SK-N-SH (cell line): ENCODE measurements at regions not wholly inside any gene's neighbourhood (a gene's known extent, or its start where the extent isn't known, plus 50 kb on each side); places are given as distances from the start of the nearest gene placed in this dataset.

Experiments
- CTCF ChIA-PET: fragments of 300-600, 350-600 bp; formaldehyde crosslinking; extraction: SDS; loops from one replicate; lab custom pipeline; 2021; lab: Yijun Ruan, JAX
- POLR2A ChIA-PET: fragments of 350-600 bp; sonication (Branson Sonifier 250); formaldehyde crosslinking; extraction: SDS; loops from one replicate; lab custom pipeline; 2020; ENCODE audit warnings: antibody characterized with exemption, inconsistent platforms; lab: Yijun Ruan, JAX
- DNase-seq: peaks from one replicate; pipeline ENCODE4 v3.0.0; 2012
- H2AFZ ChIP-seq: fragments of 200-600 bp; sonication (generic); 2 replicates; pipeline ENCODE4 v1.8.1; 2016; ENCODE audit warnings: antibody characterized with exemption, mild to moderate bottlenecking, low read depth
- H3F3A ChIP-seq: fragments of 200-600 bp; sonication (generic); replicated peaks from 2 replicates; pipeline ENCODE3; 2016; ENCODE audit warnings: antibody characterized with exemption, mild to moderate bottlenecking; ENCODE audit not compliant: insufficient read depth
- H3K27ac ChIP-seq, 2 experiments: fragments of 200-500 bp in 1 of 2; fragments of 200-600 bp in 1 of 2; sonication (Bioruptor generic) in 1 of 2; sonication (generic), shearing (Covaris generic) in 1 of 2; 2 replicates each; pipeline versions ENCODE4 v1.5.1 to v1.6.1; 2014 to 2016; ENCODE audit warnings: low read depth in 2 of 2, inconsistent platforms in 1 of 2, low read length in 1 of 2, mild to moderate bottlenecking in 1 of 2, mixed read lengths in 1 of 2
- H3K27me3 ChIP-seq: fragments of 200-600 bp; sonication (generic), shearing (Covaris generic); 2 replicates; pipeline ENCODE4 v1.6.1; 2016; ENCODE audit warnings: mixed run types; ENCODE audit not compliant: insufficient read depth
- H3K36me3 ChIP-seq, 2 experiments: fragments of 200-500 bp in 1 of 2; fragments of 200-600 bp in 1 of 2; sonication (Bioruptor generic) in 1 of 2; sonication (generic) in 1 of 2; replicated peaks in 1 of 2; 2 replicates each; pipeline versions ENCODE3 to v1.5.1; 2014 to 2016; ENCODE audit warnings: low read length in 1 of 2, mild to moderate bottlenecking in 1 of 2; ENCODE audit not compliant: insufficient read depth in 2 of 2, control insufficient read depth in 1 of 2
- H3K4me1 ChIP-seq, 2 experiments: fragments of 200-500 bp in 1 of 2; fragments of 200-600 bp in 1 of 2; sonication (Bioruptor generic) in 1 of 2; sonication (generic), shearing (Covaris generic) in 1 of 2; 2 replicates each; pipeline versions ENCODE4 v1.5.1 to v1.6.1; 2014 to 2016; ENCODE audit warnings: low read depth in 1 of 2, low read length in 1 of 2, mixed run types in 1 of 2; ENCODE audit not compliant: insufficient read depth in 2 of 2, control insufficient read depth in 1 of 2
- H3K4me2 ChIP-seq: fragments of 200-600 bp; sonication (generic), shearing (Covaris generic); 2 replicates; pipeline ENCODE4 v1.6.1; 2017; ENCODE audit warnings: mixed run types
- H3K4me3 ChIP-seq, 2 experiments: fragments of 200-500 bp in 1 of 2; fragments of 200-600 bp in 1 of 2; sonication (Bioruptor generic) in 1 of 2; sonication (generic), shearing (Covaris generic) in 1 of 2; 2 replicates each; pipeline versions ENCODE4 v1.5.1 to v1.8.1; 2014 to 2016; ENCODE audit warnings: low read depth in 2 of 2, inconsistent platforms in 1 of 2, low read length in 1 of 2, mild to moderate bottlenecking in 1 of 2, mixed read lengths in 1 of 2, moderate library complexity in 1 of 2
- H3K79me2 ChIP-seq: fragments of 200-600 bp; sonication (generic); 2 replicates; pipeline ENCODE4 v1.8.1; 2017; ENCODE audit warnings: mild to moderate bottlenecking; ENCODE audit not compliant: insufficient read depth
- H3K9ac ChIP-seq: fragments of 200-600 bp; sonication (generic); 2 replicates; pipeline ENCODE4 v1.6.1; 2017; ENCODE audit warnings: mixed run types
- H3K9me2 ChIP-seq: fragments of 200-600 bp; sonication (generic); 2 replicates; pipeline ENCODE4 v1.6.1; 2017; ENCODE audit warnings: mixed run types
- H3K9me3 ChIP-seq: fragments of 200-600 bp; sonication (generic); 2 replicates; pipeline ENCODE4 v1.6.1; 2017; ENCODE audit warnings: mixed run types, mild to moderate bottlenecking, moderate library complexity
- H4K20me1 ChIP-seq: fragments of 200-600 bp; sonication (generic); 2 replicates; pipeline ENCODE4 v1.6.1; 2017; ENCODE audit warnings: mild to moderate bottlenecking, mixed run types; ENCODE audit not compliant: insufficient read depth
- CHD2 ChIP-seq: fragments of 150-350 bp; IDR thresholded peaks from 2 replicates; pipeline ENCODE4 v1.6.1; 2018; ENCODE audit warnings: low read length; ENCODE audit not compliant: partially characterized antibody
- ELF1 ChIP-seq: IDR thresholded peaks from 2 replicates; pipeline ENCODE4 v1.4.0; 2012
- EZH2phosphoT487 ChIP-seq: fragments of 200-600 bp; sonication (generic); IDR thresholded peaks from 2 replicates; pipeline ENCODE4 v1.6.1; 2017; ENCODE audit warnings: low read depth, mixed run types, mild to moderate bottlenecking, antibody characterized with exemption, moderate library complexity, borderline replicate concordance
- FOSL2 ChIP-seq: IDR thresholded peaks from 2 replicates; pipeline ENCODE4 v1.4.0; 2012; ENCODE audit warnings: low read depth, mild to moderate bottlenecking, moderate library complexity, borderline replicate concordance
- FOXJ3 ChIP-seq: sonication (generic); formaldehyde crosslinking; IDR thresholded peaks from 2 replicates; pipeline ENCODE4 v1.5.1; 2020; ENCODE audit warnings: mild to moderate bottlenecking, missing genetic modification reagents
- FOXM1 ChIP-seq: IDR thresholded peaks from 2 replicates; pipeline ENCODE4 v1.4.0; 2012; ENCODE audit warnings: low read depth, mild to moderate bottlenecking
- GATA2 ChIP-seq: sonication (generic); formaldehyde crosslinking; IDR thresholded peaks from 2 replicates; pipeline ENCODE4 v1.5.0; 2020; ENCODE audit warnings: mild to moderate bottlenecking, missing genetic modification reagents
- JUND ChIP-seq: IDR thresholded peaks from 2 replicates; pipeline ENCODE4 v1.4.0; 2012
- MXI1 ChIP-seq: IDR thresholded peaks from 2 replicates; pipeline ENCODE4 v1.6.1; 2012; ENCODE audit warnings: mild to moderate bottlenecking, low read depth, low read length, improper control_type of control experiment
- NFIC ChIP-seq: IDR thresholded peaks from 2 replicates; pipeline ENCODE4 v1.4.0; 2012; ENCODE audit warnings: borderline replicate concordance
- RAD21 ChIP-seq: IDR thresholded peaks from 2 replicates; pipeline ENCODE4 v1.6.1; 2012; ENCODE audit warnings: mild to moderate bottlenecking, low read length
- YY1 ChIP-seq: IDR thresholded peaks from 2 replicates; pipeline ENCODE4 v1.4.0; 2012; ENCODE audit warnings: low read depth, mild to moderate bottlenecking
- WGBS: methylation state at CpG from one replicate; pipeline ENCODE4 v1.1.6; 2017; ENCODE audit warnings: low lambda C conversion rate; 5-methylcytosine and 5-hydroxymethylcytosine counted together
- TF ChIP-seq, protein P1 (sequence below): IDR thresholded peaks from 2 replicates; pipeline ENCODE4 v1.4.0; 2012; ENCODE audit warnings: low read depth, borderline replicate concordance
- TF ChIP-seq, protein P2 (sequence below): fragments of 200-600 bp; sonication (generic); IDR thresholded peaks from 2 replicates; pipeline ENCODE4 v1.6.1; 2017; ENCODE audit warnings: antibody characterized with exemption, mild to moderate bottlenecking, moderate library complexity
- TF ChIP-seq, protein P3 (sequence below): IDR thresholded peaks from 2 replicates; pipeline ENCODE4 v1.4.0; 2012; ENCODE audit warnings: low read depth, borderline replicate concordance
- TF ChIP-seq, protein P4 (sequence below): fragments of 150-350 bp; IDR thresholded peaks from 2 replicates; pipeline ENCODE4 v1.6.1; 2016; ENCODE audit warnings: mild to moderate bottlenecking, low read depth, low read length

DNA sequence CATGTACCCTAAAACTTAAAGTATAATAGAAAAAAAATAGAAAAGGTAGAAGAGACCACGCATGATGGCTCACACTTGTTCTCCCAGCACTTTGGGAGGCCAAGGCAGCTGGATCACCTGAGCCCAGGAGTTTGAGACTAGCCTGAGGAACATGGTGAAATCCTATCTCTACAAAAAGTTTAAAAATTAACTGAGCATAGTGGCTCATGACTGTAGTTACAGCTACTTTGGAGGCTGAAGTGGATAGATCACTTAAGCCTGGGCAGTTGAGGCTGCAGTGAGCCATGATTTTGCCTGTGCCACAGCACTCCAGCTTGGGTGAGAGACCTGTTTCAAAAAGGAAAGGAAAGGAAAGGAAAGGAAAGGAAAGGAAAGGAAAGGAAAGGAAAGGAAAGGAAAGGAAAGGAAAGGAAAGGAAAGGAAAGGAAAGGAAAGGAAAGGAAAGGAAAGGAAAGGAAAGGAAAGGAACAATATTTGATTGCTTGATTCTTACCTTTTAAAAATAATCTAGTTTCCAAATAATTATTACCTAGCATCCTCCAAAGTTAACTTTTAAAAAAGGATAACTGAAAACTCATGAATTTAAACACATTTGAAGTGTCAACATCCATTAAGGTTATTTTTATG, 99.9 kb upstream of the PAX6 start:
- H3K9me3 ChIP-seq: no peaks in the 10 kb centered on the region
- TF ChIP-seq, protein P1, sequence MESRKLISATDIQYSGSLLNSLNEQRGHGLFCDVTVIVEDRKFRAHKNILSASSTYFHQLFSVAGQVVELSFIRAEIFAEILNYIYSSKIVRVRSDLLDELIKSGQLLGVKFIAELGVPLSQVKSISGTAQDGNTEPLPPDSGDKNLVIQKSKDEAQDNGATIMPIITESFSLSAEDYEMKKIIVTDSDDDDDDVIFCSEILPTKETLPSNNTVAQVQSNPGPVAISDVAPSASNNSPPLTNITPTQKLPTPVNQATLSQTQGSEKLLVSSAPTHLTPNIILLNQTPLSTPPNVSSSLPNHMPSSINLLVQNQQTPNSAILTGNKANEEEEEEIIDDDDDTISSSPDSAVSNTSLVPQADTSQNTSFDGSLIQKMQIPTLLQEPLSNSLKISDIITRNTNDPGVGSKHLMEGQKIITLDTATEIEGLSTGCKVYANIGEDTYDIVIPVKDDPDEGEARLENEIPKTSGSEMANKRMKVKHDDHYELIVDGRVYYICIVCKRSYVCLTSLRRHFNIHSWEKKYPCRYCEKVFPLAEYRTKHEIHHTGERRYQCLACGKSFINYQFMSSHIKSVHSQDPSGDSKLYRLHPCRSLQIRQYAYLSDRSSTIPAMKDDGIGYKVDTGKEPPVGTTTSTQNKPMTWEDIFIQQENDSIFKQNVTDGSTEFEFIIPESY: no peak
- H3K36me3 ChIP-seq: no peaks in the 10 kb centered on the region
- no peak overlapping the region for H3K4me2 ChIP-seq
- no peaks in the 10 kb centered on the region for H3K4me1 ChIP-seq
- H3K79me2 ChIP-seq: no peaks in the 10 kb centered on the region
- H3F3A ChIP-seq: no peaks in the 10 kb centered on the region
- POLR2A ChIA-PET: no interaction called here
- no peak overlapping the region for H3K27ac ChIP-seq
- no peaks in the 10 kb centered on the region for H4K20me1 ChIP-seq
- no peak overlapping the region for H3K4me3 ChIP-seq
- WGBS: 13% methylated on average over 1 of the region's 1 CpG
- no peaks in the 10 kb centered on the region for H3K9me2 ChIP-seq
- H3K27me3 ChIP-seq: no peaks in the 10 kb centered on the region; the same call in 1 of the 2 replicates
- CTCF ChIA-PET: no interaction called here
- no peak for DNase-seq
- H2AFZ ChIP-seq: no peak overlapping the region
- no peak overlapping the region for H3K9ac ChIP-seq

DNA sequence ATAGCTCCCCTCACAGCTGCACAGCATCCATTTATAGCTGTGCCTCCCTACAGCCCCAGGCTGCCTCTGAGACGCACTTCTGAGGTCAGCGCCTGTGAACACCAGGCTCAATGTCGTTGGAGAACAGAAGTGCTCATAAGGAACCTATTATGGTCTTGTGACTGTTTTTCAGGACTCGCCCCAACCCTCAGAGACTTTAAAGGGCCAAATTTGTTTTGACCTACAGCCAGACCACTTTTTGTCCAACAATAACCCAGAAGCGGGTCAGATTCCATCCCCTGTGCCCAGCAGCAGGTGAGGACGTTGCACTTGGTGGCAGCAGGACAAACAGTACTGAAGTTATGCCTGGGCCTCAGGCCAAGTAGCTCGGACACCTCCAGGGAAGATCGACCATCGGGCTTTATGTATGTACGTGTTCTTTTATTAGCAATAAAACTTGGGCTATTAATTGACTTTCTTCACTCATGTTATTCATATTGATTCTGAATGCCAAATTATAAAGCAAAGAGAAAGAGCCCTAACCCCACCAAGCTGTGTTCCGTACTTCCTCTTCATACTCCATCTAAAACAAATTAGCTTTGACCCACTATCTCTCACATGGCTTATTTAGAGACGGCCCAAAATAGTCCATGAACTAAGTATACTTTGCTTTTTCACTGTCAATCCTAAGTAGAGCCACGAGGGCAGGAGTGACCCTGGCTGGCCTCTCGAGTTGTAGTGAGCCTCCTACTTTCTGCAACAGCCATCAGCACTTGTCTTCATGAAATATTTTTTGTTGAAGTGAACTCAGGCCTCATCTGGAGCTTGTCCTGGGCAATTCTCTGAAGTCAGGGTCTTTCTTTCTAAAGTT, 92.3 kb upstream of the PAX6 start:
- Histone ChIP-seq H3K27me3 (peaks cover 12% of the 10 kb centered on the region; the same call in 1 of the 2 replicates), H3F3A (no peaks in the 10 kb centered on the region), H3K9me3 (no peaks in the 10 kb centered on the region), H3K27ac (no peak overlapping the region), H3K4me2 (no peak overlapping the region), H3K9me2 (no peaks in the 10 kb centered on the region), H3K36me3 (no peaks in the 10 kb centered on the region), H3K4me1 (no peaks in the 10 kb centered on the region), H3K4me3 (no peak overlapping the region), H4K20me1 (no peaks in the 10 kb centered on the region), H3K79me2 (no peaks in the 10 kb centered on the region), H2AFZ (no peak overlapping the region), H3K9ac (no peak overlapping the region)
- ChIA-PET CTCF (interaction anchor here (0.6 kb wide), 1 partner anchor 48 kb away, joined by 3 read pairs; no protein-coding TSS in a partner anchor), POLR2A (no interaction called here)
- WGBS: 31% methylated on average over 11 of the region's 14 CpGs
- DNase-seq: no peak
- TF ChIP-seq EZH2phosphoT487 (no peak), FOXJ3 (CRISPR knock-in tag) (no peak), YY1 (no peak), MXI1 (no peak), FOXM1 (no peak), NFIC (no peak), GATA2 (no peak), RAD21 (no peak), ELF1 (no peak), JUND (no peak), CHD2 (no peak), FOSL2 (no peak)
- TF ChIP-seq, protein P2, sequence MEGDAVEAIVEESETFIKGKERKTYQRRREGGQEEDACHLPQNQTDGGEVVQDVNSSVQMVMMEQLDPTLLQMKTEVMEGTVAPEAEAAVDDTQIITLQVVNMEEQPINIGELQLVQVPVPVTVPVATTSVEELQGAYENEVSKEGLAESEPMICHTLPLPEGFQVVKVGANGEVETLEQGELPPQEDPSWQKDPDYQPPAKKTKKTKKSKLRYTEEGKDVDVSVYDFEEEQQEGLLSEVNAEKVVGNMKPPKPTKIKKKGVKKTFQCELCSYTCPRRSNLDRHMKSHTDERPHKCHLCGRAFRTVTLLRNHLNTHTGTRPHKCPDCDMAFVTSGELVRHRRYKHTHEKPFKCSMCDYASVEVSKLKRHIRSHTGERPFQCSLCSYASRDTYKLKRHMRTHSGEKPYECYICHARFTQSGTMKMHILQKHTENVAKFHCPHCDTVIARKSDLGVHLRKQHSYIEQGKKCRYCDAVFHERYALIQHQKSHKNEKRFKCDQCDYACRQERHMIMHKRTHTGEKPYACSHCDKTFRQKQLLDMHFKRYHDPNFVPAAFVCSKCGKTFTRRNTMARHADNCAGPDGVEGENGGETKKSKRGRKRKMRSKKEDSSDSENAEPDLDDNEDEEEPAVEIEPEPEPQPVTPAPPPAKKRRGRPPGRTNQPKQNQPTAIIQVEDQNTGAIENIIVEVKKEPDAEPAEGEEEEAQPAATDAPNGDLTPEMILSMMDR: no peak
- TF ChIP-seq, protein P1: no peak
- TF ChIP-seq, protein P3, sequence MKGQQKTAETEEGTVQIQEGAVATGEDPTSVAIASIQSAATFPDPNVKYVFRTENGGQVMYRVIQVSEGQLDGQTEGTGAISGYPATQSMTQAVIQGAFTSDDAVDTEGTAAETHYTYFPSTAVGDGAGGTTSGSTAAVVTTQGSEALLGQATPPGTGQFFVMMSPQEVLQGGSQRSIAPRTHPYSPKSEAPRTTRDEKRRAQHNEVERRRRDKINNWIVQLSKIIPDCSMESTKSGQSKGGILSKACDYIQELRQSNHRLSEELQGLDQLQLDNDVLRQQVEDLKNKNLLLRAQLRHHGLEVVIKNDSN: no peak
- TF ChIP-seq, protein P4, sequence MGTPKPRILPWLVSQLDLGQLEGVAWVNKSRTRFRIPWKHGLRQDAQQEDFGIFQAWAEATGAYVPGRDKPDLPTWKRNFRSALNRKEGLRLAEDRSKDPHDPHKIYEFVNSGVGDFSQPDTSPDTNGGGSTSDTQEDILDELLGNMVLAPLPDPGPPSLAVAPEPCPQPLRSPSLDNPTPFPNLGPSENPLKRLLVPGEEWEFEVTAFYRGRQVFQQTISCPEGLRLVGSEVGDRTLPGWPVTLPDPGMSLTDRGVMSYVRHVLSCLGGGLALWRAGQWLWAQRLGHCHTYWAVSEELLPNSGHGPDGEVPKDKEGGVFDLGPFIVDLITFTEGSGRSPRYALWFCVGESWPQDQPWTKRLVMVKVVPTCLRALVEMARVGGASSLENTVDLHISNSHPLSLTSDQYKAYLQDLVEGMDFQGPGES: no peak
